T follicular helper cell (primary cell): ENCODE measurements at regions not wholly inside any gene's neighbourhood (a gene's known extent, or its start where the extent isn't known, plus 50 kb on each side); places are given as distances from the start of the nearest gene placed in this dataset.

ENCODE experiments used
- DNase-seq: peaks from one replicate; pipeline ENCODE4 v3.0.0-alpha.2; 2020; ENCODE audit warnings: low read depth

DNA sequence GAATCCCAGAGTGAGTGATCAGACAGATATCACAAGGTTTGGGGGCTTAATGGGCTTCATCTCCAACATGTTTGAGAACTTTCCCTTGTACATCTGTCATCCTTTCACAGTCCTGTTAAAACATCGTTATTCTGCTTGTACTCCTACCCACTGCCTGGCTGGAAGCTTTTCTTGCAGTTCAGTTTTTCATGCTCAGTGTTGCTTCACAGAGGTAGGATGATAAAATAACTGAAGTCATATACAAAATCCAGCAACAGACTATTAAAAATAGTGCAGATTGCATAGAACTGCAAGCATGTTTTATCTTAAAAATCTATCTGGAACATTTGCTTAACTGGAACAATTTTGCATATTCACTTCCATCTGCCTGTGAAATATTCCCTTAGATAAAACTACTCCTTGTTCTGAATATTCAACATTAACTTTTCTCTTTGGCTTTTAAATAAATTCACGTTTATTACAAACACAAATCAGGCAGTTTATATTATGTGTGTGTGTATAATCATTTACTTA lies 579.6 kb upstream of the IGFBP7 start:
- DNase-seq: no peak

DNA sequence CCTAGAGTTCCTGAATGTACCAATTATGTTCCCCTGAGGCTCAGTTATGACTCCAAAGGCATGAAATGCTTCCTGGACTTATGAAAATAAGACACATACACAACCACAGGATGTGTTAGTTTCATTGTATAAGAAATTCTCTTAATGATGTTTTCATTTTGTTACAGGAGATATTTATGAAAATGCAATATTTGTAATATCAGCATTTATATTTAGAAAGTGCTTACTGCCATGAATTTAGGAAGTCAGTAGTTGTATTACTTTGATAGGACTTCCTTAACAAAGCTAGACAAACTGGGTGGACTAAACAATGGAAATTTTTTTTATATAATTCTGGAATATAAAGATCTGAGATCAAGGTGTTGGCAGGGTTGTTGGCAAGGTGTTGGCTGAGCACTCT lies 572.1 kb upstream of the IGFBP7 start:
- no peak for DNase-seq

DNA sequence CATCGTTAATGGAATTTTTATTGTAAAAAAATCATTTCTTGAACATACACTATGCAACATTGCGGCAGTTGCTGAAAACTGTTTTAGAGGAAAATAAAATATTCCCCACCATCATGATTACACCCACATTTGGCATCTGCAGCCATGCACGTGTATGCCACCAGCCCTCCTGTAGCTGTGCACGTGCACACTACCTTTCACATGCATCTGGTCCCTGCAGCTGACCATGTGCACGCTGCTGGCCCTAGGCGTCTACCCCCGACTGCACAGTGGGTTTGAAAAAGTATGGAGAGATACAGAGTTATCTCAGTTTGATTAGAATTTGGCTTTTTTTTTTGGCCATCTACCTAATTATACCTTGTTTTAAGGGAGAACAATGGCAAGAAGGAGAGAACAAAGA lies 569.8 kb upstream of the IGFBP7 start:
- no peak for DNase-seq

DNA sequence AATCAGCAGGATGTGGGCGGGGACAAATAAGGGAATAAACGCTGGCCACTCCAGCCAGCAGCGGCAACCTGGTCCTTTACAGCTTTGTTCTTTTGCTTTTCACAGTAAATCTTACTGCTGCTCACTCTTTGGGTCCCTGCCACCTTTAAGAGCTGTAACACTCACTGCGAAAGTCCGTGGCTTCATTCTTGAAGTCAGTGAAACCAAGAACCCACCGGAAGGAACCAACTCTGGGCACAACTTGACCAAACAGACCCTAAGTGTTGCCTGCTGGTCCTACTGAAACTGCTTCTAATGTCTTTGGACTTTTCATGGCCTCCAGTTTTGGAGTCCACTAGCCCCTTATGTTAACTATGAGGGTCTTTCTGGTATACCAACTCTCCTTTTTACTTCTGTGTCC lies 566.2 kb upstream of the IGFBP7 start:
- no peak for DNase-seq

DNA sequence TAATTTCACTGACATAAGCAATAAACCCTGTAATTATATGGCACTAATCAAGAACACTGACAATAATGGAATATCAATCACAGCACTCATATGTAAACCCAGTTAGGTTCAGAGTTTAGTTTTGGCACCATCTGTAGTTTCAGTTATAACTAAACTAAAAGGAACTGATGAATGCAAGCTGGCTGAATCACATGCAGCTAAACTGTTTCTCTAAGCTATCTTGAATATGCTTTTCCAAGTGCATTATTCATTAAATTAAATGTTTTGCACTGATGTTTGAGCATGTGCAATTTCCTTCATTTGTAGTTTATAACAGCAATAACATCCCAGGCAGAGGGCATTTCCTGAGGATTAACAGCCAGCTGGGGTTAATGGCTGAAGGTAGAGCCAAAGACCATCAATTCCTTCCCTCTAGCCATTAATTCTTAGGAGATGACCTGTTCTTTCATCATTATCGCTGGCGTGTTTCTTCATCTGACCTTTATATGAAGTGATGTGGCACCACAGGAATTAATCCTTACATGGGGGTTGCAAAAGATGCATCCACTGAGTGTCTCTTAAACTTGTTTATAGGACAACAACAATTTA lies 562.8 kb upstream of the IGFBP7 start:
- DNase-seq: no peak

DNA sequence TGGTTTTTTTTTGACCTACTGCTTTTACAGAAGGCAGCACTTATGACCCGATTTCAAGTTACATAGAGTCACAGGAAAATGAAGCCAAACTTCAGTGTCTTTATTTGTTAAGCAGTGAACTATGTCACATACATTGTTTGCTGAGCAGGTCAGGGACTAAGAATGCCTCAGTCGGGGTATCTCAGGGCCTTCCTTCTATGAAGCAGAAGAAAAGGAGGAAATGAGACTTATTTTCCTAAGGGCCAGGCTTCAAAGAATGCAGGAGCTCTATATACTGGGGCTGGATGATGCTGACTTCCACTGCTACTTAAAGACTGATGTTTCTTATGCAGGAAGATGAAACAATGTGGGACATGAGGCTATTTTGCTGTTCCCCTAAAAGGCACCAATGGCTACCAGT lies 558.4 kb upstream of the IGFBP7 start:
- no peak for DNase-seq

DNA sequence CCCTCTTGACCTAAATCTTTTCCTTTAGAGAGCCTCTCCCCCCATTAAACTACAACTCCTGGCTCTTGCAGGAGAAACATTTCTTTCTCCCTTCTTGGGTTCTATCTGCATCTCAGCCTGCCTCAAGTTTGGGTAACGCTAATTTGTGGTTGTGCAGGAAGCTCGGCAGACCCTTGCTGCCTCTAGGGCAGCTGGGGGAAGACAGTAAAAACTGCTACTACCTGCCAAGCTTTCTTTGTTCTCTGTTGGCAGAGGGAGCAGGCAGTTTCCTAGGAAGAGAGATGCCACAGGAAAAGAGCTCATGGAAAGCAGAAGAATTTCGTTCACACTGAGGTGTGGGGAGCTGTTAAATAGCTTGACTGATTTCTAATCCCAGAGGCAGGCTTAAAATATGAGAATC lies 555.6 kb upstream of the IGFBP7 start:
- no peak for DNase-seq

DNA sequence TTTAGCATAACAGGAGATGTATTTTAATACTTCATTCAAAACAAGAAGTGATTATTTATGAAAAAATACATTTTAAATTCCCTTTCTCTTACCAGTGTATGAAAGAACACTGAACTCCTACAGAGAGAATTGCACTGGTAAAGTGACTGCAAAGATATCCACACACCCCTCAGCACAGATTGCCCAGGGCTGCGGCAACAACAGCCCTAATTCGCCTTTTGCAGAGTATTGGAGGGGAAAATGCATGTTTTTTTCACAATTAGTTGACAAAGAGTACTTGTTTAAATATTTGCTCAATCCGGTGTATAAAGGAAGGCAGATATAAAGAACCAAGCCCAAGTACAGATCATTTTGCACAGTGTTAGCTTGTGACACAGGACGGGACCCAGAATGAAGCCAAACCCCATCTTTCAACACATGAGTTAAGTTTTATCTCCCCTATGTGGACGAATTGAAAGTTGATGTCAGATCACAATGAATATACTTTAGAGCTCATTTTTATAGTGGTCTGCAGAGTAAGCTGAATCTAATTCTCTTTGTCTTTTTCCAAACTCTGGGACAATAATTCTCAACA lies 551.4 kb upstream of the IGFBP7 start:
- DNase-seq: no peak

DNA sequence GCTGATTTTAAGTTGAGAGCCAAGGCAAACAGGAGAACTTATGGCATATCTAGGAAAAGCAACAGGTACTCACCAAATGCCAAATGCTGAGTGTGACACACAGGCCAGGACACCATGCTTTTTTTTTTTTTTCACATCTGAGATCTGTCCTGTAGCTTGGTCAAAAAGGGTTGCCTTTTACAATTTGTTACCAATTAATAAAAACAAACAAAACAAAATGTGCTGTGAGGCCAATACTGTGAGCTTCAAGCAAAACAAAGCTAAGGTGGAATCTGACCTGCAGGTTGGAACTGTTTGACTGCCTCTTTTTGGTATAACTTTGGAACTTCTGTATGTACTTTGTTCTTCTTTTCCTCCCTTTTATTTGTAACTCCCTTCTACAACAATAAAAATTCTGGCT lies 548.5 kb upstream of the IGFBP7 start:
- DNase-seq: no peak

DNA sequence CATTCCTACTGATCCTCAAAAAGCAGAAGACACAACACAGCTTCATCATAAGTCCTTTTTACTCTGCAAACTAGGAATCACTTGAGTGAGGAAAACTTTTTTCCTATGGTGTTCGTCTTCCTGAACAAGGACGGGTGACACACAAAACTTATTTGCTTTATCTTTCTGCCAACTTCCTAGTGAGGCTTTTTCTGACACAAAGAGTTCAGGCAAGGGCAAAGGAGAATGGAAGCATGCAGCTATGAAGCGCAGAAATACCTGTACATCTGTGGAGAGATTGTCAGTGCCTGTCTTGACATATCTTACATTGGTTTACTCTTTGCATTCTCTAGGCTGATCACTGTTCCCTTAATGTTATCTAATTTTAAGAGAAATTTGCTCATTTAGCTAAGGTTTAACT lies 548.0 kb upstream of the IGFBP7 start:
- DNase-seq: no peak

DNA sequence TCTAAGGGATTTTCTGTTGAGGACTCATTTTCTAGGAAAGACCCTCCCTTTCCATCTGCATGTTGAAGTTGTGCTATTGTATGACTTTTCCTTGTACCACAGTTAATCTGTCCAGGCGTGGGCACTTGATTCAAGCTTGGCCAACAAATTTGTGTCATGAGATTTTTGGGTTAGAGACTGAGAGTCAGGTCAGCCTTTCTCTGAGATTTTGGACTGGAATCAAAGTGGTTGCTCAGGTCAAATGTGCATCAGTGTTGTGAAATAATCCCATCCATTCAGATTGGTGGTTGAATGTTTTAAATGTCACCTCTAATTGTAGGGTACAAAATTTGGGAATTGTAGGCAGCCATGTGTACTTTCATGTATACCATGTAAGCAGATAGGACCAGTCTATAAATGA lies 545.2 kb upstream of the IGFBP7 start:
- no peak for DNase-seq

DNA sequence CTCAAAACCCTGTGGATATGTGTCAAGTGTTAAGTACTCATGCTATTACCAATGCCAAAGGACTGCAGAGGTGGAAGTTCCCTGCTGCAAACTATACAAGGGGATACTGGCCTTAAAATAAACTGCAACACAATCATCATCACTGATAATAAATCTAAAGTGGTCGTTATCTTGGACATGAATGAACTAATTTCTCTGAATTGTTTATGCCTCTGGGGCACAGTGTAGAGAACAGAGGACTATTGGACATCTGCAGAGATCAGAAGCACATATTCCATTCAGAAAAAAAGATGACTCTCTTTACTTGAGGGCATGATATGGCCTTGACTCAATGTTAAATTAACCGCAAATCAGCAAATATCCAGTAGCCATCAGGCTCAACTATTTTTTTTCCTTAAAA lies 542.6 kb upstream of the IGFBP7 start:
- DNase-seq: no peak

DNA sequence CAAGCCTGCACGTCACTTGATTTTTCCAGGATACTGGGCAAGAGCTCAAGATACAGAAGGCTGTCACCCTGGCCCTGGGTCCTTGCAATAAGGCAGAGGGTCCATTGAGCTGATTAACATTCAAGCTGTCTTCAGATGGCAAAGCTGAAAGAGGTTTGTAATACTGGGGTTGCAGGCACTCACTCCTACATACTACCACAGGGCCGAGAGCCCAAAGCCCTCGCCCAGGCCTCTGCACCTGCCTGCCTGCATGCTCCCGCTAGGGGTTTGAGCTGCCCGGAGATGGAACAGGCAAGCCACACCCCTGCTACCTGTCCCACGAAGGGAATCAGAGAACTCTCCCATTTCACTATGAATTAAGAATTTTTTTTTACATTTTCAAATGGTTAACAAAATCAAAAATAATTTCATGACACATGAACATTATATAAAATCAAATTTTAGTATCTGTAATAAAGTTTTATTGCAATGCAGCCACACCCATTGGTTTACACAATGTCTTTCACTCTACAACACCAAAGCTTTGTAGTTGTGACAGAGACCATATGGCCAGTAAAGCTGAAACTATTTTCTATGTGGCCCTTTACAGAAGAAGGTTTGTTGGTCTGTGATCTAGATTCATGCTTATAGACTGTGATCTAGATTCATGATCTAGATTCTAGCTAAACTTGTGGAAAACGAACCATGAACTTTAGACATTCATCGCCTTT lies 530.4 kb upstream of the IGFBP7 start:
- no peak for DNase-seq

DNA sequence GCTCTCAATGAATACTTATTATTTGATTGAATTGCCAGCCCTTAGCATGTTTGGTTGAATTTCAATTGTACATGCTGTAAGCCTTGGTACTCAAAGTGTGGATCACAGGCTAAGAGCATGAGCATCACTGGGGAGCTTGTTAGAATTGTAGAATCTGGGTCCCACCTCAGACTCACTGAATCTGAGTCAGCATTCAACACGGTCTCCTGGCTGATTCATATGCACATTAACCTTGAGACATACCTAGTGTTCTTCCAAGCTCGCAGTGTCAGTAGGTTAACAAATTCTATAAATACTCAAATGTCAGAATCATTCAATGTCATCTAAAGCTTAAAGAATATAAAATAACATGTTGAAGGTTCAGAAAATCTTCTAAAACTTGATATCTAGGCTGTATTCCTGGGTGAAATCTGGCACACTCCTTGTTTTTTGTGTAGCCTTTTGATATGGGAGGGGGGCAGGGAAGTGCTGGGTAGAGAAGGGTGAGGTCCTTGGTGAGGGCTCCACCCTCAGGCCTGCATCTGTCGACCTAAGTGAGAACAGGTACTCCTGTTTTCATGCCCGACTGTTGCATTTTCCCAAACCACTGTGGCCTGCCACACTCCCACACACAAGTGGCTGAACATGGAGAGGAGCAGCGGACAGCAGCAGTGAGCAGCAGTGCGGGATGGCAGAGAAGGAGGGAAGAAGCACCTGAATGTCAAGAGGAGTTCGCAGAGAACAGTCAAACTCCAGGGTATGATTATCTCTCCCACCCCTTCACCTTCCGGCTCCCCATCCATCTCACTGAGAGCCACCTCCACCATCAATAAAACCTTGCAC lies 529.6 kb upstream of the IGFBP7 start:
- DNase-seq: no peak

DNA sequence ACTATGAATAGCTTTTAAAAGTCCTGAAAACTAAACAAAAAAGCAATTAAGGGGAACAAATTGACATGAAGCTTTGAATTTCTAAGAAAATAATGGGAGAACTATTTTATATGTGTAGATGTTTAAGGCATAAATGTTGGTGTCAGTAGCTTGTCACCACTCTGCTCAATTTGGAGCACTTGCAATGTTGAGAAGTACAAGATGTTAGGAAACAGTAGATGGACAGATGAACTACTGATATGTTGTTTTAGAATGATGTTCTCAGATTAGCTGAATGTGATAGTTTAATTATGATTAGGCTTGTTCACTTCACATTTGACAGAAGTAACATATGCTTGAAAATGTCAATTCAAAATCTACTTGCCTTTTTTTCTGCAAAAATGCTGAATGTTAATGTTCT lies 525.7 kb upstream of the IGFBP7 start:
- no peak for DNase-seq

DNA sequence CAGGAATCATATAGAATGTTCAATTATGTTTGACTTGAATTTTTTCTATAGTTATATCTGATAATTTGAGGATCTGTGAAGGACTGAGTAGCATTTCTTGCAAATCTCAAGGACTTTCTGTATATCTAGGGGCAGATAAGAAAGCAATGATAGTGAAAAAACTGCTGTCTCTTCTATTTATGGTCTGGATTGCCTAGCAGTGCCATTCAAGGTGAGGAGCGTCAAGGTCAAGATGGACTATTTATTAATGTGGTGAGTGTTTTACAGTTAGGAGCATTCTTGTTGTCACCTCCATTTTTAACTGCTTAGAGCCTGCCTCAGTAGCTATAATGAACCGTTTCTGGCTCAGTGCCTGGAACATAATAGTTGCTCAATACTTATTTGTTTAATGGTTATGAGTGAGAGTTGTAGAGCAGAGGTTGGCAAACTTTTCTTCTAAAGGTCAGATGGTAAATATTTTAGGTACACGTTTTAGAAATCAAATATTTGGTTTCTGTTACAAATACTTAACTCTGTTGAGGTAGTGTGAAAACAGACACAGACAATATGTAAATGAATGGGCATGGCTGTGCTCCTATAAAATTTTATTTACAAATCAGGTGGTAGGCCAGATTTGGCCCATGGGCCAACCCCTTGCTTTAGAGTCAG lies 523.2 kb upstream of the IGFBP7 start:
- DNase-seq: no peak

DNA sequence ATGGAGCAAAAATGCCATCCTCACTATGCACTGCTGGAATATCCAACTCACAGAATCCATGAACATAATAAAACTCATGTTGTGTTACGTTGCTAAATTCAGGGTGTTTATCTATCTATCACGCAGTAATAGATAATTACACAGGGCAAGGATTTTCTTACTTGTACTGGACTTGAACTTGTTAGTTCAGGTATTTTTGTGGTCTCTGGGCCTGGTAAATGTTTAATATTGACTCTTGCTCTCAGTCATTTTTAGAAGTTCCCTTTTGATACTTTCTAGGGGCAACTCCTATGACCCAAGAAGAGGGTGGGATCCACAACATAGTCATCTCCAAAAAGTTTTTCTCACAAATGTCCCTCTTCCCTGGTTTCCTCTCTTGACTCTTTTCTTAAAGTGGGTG lies 522.4 kb upstream of the IGFBP7 start:
- no peak for DNase-seq

DNA sequence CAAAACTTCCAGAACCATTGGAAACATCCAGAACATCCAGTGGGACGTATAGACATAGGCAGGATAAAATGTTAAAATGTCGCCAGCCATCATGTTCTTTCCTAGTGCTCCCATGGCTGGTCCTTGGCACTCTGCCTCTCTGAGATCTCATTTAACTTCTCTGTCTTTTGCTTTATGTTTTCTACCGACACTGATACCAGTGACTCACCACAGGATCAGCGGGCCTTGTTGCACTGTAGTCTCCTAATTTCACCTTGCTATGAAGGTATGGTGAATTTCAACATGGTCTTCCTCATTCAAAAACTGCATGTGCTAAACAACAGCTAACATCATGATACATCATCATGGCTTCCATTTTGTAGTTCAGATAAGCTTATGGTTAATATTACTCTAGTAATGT lies 521.0 kb upstream of the IGFBP7 start:
- DNase-seq: no peak

DNA sequence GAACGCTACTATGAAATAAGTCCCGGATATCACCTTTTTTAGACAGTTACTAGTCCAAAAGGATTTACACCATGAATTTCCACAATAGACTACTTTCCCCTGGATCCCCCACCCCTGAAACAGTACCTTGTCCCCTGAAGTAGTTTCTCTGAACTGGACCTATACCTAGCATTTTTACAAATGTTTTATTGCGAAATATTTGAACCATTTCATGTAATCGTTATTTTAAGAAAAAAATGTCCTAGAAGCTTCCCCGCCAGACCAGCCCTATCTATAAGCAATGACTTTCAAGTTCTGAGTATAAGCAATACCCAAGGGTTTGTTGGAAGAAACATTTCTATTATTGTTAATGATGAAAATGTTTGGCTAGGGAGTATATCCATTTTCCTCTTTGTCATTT lies 517.8 kb upstream of the IGFBP7 start:
- DNase-seq: no peak

DNA sequence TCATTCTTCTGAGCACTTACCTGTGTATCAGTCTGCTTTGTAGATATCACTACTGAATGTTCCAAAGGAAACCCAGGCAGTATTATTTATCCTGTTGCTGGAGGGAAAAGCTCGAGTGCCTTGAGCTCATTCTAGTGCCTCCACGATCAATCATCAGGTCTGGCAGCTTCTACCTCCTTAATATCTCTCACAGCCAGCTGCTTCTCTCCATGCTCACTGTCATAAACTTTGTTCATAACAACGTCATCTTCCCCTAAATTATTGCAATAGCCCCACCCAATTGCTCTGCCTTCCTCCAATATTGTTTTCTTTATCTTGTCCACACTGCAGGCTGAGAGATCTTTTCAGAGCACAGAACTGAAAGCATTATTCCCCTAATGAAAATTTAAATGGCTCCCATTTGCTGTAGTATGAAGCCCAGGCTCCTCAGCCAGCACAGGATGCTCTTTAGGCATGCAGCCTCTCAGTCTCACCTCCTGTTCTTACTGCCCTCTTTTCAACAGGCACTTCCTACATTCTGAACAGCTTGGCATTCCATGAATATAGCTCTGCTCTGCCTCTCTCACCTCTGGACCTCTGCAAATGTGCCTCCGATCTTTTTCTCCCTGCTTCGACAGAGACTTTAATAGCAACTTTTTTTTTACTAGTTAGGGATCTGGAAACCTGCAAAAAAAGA lies 504.2 kb upstream of the IGFBP7 start:
- no peak for DNase-seq

DNA sequence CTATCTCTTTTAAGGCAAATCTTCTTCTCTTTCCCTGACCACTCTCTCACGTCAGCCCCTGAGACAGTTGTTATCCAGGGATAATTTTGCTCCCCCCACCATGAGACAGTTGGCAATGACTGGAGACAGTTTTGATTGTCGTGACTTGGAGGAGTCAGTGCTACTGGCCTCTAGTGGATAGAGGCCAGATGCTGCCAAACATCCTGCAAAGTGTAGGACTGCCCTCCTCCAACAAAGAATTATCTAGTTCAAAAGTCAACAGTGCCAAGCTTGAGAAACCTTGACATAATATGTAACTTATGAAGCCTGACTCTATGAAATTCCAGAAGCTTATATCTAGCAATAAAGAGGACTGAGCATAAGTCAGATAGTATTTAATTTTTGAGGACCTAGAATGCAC lies 502.1 kb upstream of the IGFBP7 start:
- DNase-seq: no peak
